GM11168 (cell line): ENCODE measurements at regions not wholly inside any gene's neighbourhood (a gene's known extent, or its start where the extent isn't known, plus 50 kb on each side); places are given as distances from the start of the nearest gene placed in this dataset.

Experiments used
- in situ Hi-C: fragments of 300-500 bp; cut with MboI; formaldehyde crosslinking; loops from one replicate; pipeline ENCODE4 v1.12.0; 2022; ENCODE audit warnings: low sequenced_read_pairs; ENCODE audit not compliant: unreplicated experiment

DNA sequence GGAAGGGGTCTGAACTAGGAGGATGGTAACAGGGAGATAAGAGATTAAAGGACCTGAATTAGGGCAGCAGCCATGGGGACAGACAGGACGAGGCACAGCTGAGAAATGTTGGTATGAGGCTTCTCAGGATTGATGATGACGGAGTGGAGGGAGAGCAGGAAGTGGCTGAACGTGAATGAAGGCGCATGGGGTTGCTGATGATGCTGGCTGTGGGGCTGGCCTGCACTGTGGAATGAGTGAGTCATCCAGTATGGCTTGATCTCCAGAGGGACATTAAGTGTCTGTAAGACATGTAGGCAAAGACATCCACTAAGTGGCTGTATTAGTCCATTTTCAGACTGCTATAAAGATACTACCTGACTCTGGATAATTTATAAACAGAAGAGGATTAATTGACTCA lies 256.4 kb downstream of the ICE1 start:
- in situ Hi-C loops = no loop called here

DNA sequence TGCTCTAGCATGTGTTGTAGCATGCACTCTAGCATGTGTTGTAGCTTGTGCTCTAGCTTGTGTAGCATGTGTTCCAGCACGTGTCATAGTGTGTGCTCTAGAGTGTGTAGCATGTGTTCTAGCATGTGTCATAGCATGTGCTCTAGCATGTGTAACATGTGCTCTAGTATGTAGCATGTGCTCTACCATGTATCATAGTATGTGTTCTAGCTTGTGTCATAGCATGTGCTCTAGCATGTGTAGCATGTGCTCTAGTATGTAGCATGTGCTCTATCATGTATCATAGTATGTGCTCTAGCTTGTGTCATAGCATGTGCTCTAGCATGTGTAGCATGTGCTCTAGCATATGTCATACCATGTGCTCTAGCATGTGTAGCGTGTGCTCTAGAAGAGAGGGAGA lies 255.3 kb downstream of the ICE1 start:
- in situ Hi-C loops = no loop called here

DNA sequence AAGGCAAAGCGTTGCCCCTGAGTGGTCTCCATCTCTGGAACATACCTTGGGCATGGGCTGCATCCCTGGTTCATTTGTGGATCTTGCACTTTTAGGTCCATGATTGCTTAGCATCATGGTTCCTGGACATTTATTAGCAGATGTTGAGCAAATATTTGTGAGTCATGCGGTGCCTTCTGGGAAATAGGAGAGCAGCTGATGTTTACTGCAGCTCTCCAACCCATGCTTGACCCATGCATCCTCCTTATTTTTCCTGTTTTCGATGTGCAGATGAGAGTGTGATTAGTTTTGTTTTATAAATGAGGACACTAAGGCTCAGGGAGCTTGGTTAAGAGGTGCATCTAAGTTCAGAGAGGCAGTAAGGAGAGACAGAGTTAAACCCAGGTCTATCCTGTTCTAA lies 253.7 kb downstream of the ICE1 start:
- in situ Hi-C loops = no loop called here

DNA sequence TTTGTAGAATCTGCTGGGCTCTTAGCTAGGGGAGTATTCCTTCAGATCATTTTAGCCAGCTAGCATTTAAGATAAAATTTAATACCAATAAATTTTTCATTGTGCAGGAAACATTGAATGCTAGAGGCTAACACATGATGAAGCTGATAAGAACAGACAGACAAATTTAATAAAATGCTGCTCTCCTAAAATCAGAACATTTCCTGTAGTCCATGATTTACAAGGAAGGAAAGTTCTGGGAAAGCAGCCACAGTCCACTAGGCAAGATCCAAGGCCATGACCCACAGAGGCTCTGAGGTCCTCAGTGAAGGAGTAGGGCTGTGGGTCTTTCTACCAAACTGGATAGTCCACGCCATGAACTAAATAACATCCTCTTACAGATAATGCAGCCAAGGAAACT lies 253.0 kb downstream of the ICE1 start:
- in situ Hi-C loops = no loop called here

DNA sequence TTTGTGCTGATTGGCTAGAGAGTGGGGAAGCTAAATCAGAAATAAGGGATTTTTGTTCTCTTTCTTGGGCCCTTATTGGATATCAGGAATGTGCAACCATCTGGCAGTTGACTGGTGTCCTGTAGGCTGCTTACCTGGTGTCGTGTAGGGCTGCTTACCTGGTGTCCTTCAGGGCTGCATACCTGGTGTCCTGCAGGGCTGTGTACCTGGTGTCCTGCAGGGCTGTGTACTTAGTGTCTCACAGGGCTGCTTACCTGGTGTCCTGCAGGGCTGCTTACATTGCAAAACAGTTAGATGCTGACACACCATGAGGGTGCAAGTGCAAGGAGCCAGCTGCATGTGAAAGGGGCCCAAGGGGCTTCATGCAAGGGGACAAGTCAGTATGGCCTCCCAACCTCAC lies 249.3 kb downstream of the ICE1 start:
- in situ Hi-C loops = no loop called here

DNA sequence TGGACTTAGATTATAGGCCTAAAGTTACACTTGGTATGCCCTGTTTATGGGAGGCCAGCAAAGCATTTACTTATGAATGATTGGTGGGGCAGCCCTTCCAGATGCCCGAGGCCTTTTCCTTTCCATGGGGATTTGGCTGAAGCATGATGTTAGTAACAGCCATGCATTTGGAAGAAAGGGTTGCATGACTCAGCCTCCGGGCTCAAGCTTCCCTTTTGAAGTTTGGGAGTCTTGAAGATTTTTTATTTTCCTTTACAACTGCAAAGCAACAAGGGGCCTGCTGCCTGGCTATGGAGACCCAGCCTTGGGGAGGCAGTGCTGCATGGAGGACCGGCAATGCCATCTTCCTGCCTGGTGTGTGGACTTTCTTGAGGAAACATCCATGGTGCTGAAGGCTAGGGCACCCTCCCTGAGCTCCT lies 244.7 kb downstream of the ICE1 start:
- in situ Hi-C loops = no loop called here

DNA sequence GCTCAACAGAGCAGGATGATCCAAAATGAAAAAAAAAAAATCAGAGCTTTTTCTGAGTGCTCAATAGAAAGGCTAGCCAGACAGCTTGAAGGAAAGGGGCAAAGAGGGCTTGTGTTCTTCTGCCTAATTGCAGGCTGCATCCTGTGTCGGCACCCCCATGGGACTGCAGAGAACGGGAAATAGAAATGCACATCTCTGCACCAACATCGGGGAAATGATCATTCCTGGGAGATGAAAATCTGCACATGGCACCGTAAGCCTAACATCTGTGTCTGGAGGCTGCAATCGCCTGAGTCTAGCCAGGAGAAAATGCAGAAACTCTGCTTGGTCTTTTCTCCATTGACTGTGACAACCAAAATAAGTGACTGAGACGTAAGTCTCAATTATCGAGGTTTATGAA lies 243.9 kb downstream of the ICE1 start:
- in situ Hi-C loops = no loop called here

DNA sequence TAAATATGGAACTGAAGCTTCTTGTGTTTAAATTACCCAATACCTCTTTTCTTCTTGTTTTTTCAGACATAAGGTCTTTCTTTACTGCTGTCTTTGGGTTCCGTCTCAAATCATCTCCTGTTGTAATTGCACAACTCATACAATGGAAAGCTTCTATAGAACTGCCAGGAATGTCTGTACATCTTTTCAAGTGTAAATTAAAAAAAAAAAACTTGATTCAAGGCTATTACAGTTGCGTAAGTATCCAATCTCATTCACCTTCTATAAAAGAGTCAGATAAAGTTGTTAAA lies 243.5 kb downstream of the ICE1 start:
- in situ Hi-C loops = no loop called here

DNA sequence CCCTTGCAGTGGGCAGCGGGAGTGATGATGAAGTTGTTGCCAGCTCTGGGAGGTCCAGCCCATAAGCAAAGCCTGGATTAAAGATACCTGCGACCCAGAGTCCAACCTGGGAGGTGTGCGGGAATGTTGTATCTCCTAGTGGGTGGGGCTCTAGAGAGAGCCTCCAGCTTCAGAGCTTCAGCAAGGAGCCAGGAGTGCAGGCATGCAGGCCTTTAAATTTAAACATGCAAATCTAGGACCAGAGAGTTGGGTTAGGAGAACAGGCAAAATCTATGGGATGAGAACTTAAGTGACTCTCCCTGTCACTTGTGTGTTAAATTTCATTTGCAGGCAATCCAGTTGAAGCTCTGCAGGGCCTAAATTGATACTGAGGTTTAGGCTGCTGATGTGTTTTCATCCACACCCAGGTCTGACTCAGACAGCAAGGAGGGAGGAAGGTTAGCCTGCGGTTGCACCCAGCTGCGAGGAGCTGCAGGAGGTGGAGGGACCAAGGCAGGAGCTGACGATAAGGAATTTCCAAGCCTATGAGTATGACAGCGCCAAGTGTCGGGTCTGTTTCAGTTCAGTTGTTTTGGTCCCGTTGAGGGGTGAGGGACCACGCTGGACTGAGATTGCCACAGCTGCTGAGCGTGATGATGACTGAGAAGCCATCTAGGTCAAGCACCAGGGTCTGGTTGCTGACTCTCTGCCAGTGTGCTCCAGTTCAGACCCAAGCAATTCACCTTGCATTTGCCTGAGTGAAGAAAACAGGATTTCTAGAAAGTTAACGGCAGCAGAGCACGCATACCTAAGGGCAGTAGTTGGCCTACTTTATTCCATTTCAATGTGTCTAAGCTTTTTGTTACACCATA lies 243.0 kb downstream of the ICE1 start:
- in situ Hi-C loops = no loop called here

DNA sequence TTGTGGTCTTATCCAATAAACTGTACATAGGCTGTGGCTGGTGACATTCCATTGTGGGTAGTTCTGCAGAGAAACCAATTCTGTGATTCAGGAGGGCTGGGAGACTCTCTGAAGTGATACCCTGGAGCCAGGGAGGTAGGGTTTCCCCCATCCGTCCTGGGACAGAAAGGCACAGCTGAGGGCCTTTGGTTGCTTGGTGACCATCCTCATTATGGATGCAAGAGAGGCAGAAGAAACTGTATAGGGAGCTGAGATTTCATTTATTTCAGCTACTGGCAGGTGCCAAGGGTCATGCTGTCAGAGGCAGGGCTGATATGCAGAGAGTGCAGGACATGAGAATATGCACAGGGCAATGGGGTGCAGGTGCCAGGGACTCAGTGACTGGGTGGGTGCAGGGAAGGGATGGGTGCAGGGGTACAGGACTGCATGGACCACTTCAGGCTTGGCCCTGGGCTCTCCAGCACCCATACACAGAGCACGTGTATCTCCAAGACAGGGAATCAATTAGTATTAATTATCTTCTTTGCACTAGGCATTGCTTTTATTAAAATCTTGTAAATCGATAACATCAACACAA lies 236.5 kb downstream of the ICE1 start:
- in situ Hi-C loops = no loop called here

DNA sequence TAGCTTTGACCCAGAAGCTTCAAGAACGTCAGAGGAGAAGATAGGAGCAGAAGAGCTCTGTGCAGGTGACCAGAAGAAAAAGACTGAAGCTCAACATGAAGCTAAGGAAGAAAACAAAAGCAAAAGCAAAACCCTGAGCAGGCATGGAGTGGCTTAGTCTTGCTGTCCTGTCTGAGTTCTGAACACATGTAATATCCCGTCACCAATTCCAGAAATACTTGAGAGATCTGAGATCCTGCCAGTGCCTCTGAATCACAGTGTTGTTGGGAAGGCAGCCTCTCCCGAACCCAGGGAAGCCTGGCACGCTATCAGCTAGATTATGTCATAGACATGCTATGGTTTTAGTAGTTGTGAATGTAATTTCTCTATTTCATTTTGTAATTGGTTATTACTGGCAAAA lies 235.7 kb downstream of the ICE1 start:
- in situ Hi-C loops = no loop called here

DNA sequence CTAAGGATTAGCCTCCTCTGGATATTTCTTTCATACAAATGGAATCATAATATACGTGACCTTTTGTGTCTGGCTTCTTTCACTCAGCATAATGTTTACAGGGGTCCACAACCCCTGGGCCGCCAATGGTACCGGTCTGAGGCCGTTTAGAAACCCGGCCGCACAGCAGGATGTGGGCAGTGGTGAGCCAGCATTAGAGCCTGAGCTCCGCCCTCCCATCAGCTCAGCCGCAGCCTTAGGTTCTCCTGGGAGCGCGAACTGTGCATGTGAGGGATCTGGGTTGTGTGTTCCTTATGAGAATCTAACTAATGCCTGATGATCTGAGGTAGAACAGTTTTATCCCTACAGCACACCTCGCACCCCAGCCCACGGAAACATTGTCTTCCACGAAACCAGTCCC lies 229.7 kb downstream of the ICE1 start:
- in situ Hi-C loops = no loop called here

DNA sequence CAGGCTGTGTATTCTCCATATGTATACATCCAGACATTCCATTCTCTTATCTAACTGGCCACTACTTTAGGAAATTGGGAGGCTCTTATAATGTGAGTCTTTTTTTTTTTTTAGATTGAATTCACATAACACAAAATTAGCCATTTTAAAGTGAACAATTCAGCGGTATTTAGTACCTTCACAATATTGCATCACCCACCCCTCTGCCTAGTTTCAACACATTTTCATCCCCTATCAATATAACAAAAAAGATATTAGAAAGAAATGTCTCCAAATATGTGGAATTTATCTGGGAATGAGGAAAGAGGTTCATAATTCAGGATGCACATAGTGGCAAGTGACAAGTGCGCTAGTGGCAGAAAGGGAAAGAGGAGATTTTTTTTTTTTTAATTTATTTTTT lies 228.5 kb downstream of the ICE1 start:
- in situ Hi-C loops = no loop called here

DNA sequence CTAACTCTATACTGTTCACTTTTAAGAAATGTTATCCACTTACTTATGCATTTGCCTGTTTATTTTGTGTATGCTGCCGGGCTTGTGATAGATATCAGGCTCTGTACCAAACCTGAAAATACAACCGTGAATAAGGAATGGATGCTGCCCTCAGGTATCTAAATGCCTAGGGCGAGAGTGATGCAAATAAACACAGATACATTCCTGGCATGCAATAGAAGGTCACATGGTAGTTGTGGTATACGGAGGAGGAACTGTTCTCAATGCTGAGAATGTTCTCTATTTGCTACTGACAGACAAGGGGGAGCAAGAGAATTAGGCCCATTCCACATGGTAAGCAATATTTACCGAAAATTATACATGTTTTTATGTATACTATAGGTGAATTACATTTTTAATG lies 227.8 kb downstream of the ICE1 start:
- in situ Hi-C loops = no loop called here

DNA sequence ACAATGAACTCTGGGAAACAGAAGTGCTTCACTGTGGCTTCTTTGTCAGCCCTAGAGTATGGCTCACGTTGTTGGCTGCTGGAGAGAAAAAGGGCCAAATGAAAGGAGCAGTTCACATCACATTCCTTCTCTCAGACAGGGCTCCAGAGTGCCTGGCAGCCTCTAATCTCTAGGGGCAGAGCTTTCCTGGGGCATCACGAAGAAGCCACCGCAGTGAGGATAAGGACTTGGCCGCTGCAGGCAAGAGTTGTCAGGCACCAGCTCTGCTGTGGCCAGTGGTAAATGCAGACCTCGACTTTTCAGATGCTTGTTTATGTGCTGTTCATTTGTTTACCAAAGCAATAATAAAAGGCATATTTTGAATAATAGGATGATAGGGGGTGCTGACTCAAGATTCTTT lies 227.2 kb downstream of the ICE1 start:
- in situ Hi-C loops = no loop called here

DNA sequence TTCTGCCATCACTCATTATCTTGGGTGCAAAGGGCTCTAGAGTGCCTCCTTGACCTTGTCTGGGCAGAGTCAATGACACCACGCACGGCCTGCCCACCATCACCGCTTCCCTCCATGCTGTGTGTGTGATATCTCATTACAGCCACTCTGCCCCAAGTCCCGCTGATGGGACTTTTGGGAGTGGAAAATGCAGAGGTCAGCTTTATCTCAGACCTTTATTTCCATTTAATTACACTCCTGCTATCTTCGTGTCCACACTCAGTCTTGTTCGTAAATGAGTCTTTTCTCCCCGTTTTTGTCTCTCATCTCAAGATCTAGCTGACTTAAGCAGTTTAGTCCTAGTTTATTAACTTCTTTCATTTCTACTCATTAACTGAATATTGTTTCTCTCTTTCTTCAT lies 226.2 kb downstream of the ICE1 start:
- in situ Hi-C loops = no loop called here

DNA sequence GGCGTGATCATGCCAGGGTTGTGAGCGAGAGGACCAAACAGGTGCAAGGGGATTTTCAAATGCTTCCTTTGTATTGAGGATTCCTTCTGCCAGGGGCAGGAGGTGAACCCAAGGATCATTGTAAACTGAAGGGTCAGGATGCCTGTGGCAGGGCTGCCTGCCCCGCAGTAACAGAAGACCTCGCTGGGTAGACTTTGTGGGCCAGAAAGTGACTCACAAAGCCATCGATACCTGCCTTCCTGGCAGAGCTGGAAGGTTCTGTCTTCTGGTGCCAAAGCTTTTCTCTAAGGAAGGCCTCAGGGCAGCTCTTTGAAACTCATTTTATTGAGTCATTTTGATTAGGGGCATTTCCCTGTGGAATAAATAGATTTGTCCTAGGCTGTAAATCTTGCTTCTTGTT lies 223.4 kb downstream of the ICE1 start:
- in situ Hi-C loops = no loop called here

DNA sequence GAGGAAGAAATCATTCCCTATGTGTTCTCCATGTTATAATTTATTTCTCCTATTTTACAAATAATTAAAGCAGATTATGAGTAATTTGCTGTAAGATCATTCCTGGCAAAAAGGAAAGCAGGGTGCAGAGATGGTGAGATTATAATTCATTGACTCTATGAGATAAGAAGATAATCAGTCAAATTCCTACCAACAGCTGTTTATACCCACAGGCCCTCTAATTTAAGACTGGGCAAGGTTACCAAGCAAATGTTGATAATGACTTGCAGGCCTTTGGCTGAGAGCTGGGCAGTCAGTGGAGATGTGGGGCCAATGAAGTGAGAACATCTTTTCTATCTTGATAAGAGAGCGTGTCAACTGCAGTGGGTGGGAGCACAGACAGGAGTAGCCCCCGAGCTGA lies 222.7 kb downstream of the ICE1 start:
- in situ Hi-C loops = no loop called here

DNA sequence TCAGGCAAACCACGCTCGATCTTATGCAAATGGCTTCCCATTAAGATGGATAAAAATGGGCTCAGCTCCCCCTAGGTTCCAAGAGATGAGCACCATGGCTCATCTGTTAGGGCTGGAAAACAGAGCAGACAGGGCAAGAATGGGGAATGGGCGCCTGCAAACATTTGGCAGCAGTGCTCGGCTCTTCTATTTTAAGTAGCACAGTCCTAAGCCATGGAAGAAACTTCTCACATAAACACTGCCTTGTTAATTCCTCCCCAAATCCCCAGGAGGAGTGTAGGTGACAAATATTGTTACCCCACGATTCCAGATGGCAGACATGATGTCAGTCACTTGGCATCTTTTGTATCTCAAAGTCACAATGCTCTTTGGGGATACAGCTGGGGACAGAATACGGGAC lies 221.8 kb downstream of the ICE1 start:
- in situ Hi-C loops = no loop called here

DNA sequence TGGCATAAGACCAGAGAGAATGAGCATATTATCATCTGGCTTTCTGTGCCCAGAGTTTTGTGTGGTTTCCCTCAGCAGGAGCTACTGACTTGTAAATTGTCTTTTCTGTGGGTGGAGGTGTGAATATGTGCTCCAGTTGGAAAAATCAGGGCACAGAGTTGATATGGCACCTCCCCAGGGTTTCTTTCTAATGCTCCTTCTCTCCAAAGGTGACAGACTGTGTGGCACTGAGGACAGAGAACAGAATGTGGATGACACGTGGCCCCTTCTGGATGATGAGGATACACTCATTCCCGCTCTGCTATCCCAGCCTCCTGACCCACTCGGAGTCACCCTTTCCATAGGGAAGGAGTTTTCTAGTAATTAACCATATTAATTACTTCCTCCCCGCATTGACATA lies 221.0 kb downstream of the ICE1 start:
- in situ Hi-C loops = no loop called here

DNA sequence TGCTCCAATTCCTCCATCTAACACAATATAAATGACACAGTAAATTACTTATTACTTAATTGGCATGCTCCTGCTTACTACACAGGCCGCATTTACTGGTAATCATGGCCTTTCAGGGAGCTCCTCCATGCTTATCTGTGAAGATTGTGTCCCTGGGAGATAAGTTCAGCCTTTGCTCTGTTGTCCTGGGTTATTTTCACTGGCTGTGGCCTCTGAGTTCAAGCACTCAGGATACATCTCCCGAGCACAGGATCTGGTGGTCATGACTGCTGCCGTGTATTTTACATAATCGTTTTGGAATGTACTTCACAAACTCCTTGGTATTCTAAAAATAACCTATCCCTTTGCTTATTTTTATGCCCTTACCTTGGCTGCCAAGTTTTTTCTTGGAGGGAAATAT lies 215.7 kb downstream of the ICE1 start:
- in situ Hi-C loops = no loop called here

DNA sequence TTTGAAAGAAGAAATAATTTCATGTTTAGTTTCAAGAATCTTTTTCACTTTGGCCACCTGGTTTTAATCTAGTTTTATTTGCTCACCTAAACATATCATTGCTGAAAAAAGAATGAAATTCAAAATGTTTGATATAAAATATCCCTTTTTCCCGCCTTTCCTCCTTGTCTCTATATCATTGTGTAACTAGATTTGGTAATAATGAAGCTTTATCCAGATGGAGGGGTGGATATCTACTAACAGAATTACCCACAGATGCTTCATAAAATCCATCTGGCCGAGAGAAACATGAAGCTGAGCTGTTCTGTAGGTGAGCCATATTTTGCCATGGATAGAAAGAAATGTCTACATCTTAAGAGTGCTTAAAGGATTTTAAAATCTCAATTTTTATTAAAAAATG lies 214.7 kb downstream of the ICE1 start:
- in situ Hi-C loops = no loop called here
